ENCODE measurements at regions not wholly inside any gene's neighbourhood (a gene's known extent, or its start where the extent isn't known, plus 50 kb on each side); places are given as distances from the start of the nearest gene placed in this dataset.
A peak's percentile ranks its signal among the peaks of the same experiment; 100 is the strongest.
"Not testable (repeated sequence)": the region's sequence is repeated elsewhere in the genome, so short reads cannot be mapped to it uniquely, and the experiment has no call there.

DNA sequence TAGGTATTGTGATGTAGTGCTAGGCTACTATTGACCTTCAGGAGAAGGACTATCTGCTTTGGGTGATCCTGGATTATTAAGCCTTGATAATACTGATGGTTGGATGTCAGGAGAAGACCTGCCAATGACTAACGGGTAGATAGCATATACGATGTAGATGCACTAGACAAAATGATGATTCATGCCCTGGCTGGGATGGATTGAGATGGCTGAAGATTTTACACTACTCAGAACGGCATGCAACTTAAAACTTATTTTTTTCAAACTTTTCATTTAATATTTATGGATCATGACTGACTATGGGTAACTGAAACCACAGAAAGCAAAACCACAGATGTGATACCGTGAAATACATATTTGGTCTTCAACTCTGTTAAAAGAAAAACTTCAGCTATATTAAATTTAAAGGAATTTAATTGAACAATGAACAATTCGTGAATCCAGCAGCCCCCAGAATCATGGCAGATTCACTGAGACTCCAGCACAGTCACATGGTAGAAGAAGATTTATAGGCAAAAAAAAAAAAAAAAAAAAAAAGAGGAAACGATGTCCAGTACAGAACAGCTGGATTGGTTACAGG, 124.6 kb upstream of the CDK13 start:
- no peak for DNase-seq (ENCODE audit: low spot score)

DNA sequence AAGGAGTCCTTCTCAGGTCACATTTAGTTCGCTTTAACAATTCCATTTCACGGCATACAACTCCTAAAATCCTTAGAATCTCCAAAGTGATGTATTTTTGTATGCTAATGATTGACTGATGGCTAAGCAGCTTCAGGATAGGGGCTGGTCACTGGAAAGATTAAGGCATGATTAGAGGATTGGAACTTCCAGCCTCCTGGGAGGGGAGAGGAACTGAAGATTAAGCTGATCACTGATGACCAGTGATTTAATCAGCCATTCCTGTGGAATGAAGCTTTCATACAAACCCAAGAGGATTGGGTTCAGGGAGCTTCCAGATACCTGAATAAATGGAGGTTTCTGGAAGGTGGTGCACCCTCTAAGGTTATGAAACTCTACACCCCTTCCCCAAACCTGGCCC, 123.9 kb upstream of the CDK13 start:
- no peak for DNase-seq (ENCODE audit: low spot score)

DNA sequence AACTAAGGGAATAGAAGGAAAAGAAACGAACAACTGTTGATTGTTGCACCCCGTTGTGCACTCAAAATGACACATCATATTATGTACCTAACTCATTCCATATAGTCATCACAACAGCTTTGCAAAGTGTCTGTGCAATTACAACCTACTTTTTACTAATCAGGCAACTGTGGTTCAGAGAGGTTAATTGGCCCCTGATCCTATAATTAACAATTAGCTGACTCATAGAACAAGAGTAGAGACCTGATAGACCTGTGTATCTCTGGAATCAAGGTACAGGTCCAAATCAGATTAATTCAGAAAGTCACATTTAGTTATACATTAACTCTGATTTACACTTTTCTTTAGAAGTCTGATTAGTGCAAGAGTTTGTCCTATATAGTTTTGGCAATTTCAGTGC, 122.5 kb upstream of the CDK13 start:
- no peak for DNase-seq (ENCODE audit: low spot score)

DNA sequence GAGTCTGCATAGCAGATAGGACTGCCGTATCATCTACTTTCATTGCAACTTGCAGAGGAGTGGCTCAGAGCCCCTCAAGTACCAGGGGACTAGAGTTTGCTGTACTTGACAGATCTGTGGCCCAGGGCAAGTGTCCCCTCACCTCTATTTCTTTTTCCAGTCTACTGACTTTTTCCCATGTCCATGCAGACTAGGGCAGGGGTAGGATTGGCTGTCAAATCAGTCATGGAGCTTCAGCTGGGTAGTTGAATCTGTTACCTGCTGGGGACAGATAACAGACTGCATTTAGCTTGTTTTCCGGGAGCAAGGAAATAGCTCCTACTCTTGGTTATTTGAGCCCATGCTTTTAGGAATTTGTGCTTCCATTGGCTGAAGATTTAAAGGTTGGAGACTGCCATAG, 121.0 kb upstream of the CDK13 start:
- DNase-seq (ENCODE audit: low spot score): no peak

DNA sequence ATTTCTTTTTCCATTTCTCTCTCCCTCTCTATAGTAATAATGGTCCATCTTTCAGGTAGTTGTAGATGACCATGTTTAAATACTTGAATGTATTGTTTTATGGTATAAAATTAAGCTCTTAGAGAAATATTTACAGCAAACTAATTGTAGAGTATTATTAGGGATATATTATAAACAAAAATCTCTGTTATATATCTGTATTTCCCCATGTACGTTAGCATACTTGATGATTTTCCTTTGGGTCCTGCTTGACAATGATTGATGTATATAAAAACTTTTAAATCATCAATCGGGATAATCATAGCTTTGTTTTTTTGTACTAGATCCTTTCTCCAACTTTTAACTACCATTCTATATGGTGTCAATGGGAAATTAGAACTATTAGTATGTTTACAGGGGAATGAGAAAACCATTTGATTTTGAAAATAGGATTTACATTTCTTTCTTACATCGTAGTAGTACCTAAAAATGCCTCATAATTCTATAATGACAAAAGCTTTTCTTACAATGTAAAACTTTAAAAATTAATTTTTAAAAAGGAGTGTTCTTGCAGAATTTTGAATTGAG, 117.5 kb upstream of the CDK13 start:
- no peak for DNase-seq (ENCODE audit: low spot score)

DNA sequence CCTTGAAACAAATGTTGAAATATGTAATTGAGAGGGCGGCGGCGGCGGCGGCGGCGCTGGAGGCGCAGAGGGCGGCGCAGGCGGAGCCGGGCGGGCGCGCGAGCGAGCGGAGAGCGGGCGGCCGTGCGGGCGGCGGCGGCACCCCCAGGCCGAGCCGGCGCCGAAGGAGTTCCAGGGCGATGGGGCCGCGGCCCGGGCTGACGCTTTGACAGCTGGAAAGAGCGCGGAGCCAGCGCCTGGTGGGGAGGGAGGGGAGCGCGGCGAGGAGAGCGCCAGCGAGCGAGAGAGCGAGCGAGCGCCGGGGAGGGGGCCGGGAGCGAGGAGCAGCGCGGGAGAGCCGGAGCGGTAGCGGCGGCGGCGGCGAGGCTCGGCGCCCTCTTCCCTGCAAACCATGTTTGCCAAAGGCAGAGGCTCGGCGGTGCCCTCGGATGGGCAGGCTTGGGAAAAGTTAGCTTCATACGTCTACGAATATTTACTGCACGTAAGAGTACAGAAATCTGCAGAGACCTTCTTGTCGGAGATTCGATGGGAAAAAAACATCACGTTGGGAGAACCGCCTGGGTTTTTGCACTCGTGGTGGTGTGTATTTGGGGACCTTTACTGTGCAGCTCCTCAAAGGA, 116.8 kb upstream of the CDK13 start:
- peak; percentile 53 for DNase-seq (ENCODE audit: low spot score)

DNA sequence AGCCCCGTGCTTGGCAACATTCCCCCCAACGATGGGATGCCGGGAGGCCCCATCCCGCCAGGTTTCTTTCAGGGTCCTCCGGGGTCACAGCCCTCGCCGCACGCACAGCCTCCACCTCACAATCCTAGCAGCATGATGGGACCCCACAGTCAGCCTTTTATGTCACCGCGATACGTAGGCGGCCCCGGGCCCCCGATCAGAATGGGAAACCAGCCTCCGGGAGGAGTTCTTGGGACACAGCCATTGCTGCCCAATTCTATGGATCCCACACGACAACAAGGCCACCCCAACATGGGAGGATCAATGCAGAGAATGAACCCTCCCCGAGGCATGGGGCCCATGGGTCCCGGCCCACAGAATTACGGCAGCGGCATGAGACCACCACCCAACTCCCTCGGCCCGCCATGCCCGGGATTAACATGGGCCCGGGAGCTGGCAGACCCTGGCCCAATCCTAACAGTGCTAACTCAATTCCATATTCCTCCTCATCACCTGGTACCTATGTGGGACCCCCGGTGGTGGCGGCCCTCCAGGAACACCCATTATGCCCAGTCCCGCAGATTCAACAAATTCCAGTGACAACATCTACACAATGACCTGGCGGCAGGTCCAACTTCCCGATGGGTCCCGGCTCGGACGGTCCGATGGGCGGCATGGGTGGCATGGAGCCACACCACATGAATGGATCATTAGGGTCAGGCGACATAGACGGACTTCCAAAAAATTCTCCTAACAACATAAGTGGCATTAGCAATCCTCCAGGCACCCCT, 116.0 kb upstream of the CDK13 start:
- DNase-seq (ENCODE audit: low spot score): not testable (repeated sequence)

DNA sequence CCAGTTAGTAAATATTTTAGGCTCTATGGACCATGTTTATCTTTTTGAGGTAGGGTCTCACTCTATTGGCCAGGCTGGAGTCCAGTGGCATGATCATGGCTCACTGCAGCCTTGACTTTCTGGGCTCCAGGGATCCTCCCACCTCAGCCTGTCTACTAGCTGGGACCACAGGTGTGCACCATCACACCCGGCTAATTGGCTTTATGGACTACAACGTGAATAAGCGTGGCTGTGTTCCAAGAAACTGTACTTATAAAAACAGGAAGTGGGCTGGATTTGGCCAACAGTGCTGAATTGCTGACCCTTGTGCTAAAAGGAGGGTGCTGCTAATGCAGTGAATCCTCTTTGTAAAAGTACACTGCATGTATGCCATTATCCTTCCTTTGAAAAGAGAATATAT, 111.7 kb upstream of the CDK13 start:
- no peak for DNase-seq (ENCODE audit: low spot score)

DNA sequence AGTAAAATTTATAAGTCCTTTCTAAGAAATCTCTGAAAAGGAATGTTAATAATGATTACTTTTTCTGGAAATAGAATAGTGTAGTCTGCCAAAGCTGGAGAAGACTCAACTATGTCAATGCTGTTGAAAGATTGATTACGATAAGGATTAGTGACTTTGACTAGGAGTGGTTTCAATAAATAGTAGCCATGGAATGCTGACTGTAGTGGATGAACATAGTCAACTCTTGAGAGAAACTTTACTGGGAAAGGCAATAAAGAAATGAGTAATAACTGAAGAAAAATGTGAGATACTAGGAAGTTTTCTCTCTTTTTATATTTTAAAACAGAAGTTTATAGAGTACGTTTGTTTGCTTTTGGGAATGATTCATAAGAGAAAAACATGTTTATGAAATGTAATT, 105.0 kb upstream of the CDK13 start:
- no peak for DNase-seq (ENCODE audit: low spot score)

DNA sequence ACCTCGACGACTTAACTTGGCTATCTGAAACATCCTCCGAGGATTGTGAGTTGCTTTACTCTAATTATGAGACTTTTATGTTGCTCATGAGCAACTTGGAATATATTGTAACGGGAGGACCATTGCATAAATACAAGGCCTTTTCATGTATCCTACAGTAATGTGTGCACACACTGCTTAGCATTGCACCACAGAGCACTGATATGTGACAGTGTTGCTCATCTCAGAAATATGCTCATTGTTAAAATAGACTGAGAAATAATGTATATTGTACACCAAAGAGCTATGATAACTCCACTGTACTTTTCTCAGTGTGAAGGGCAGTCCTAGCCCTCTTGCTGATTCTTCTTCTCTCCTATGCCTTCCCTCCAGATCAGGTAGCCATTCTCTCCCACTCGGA, 102.8 kb upstream of the CDK13 start:
- DNase-seq (ENCODE audit: low spot score): no peak

DNA sequence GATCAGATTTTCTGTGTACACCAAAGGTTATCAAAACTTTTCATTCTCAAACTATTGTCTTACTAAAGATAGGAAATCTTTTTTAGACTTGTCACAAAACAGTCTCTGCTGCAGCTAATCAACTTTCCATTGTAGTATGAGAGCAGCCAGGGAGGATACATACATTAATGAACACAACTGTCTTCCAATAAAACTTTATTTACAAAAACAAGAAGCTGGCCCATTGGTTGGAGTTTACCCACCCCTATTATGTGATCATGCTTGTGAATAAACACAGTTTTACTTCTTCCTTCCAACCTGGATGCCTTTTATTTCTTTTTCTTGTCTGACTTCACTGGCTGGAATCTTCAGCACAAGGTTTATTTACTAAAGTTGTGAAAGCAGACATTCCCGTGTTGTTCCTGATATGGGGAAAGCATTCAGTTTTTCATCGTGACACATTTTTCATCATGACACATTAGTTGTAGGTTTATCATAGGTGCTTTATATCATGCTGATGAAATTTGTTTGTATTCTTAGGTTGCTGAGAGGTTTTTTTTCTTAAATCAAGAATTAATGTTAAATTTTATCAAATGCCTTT, 98.5 kb upstream of the CDK13 start:
- no peak for DNase-seq (ENCODE audit: low spot score)

DNA sequence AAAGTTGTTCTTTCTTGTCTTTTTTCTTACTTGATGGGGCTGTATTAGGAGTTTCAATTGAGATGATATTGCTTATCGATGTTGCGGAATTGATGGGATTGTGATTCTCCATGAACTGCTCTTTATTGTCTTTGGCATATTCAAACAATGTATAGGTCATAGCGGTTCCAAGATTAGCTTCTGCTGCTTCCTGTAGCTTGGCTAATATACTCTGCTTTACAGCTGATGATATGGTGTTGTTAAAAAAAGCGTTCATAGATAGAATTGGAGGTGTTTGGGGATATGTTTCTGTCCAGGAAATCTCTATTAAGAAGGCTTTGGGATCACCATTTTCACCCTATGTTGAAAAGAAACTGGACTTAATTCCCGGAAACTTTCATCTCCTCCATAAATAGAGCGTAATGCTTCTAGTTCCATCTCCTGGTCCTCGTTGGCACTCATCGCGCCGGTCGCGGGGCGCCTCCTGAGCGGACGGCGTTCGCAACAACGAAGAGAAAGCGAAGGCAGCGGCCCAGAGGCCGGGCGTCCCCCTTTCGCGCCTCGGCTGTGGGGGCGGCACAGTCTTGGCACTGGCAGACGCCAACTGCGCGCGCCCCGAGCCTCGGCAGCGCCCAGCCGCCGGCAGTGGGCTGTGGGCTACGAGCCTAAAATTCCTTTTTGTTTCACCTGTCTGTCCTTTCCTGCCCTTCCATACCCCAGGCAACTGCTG, 95.3 kb upstream of the CDK13 start:
- DNase-seq (ENCODE audit: low spot score): not testable (repeated sequence)

DNA sequence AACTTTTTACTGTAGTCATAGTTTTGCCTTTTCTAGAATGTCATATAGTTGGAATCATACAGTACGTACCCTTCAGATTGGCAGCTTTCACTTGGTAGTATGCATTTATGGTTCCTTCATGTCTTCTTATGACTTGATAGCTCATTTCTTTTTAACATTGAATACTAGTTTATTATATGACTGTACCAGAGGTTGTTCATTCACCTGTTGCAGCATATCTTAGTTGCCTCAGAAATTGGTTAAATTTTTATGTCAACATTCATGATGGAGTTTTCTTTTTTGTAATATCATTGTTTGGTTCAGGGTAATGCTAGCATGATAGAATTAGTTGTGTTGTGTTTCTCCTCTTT, 94.8 kb upstream of the CDK13 start:
- no peak for DNase-seq (ENCODE audit: low spot score)

DNA sequence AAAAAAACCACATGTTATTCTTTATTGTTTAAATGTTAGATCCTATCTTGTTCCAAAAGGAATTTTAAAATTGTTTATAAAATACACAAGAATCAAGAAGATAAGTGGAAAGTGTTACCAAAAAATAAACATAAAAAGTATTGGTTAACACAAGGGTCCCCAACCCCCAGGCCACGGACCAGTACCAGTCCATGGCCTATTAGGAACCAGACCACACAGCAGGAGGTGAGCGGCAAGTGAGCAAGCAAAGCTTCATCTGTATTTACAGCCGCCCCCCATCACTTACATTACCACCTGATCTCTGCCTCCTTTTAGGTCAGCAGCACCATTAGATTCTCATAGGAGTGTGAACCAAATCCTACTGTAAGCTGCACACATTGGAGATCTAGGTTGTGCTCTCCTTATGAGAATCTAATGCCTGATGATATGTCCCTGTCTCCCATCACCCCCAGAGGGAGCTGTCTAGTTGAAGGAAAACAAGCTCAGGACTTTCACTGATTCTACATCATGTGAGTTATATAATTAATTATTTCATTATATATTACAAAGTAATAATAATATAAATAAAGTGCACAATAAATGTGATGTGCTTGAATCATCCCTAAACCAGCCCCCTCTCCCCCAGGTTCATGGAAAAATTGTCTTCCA, 86.3 kb upstream of the CDK13 start:
- not testable (repeated sequence) for DNase-seq (ENCODE audit: low spot score)

DNA sequence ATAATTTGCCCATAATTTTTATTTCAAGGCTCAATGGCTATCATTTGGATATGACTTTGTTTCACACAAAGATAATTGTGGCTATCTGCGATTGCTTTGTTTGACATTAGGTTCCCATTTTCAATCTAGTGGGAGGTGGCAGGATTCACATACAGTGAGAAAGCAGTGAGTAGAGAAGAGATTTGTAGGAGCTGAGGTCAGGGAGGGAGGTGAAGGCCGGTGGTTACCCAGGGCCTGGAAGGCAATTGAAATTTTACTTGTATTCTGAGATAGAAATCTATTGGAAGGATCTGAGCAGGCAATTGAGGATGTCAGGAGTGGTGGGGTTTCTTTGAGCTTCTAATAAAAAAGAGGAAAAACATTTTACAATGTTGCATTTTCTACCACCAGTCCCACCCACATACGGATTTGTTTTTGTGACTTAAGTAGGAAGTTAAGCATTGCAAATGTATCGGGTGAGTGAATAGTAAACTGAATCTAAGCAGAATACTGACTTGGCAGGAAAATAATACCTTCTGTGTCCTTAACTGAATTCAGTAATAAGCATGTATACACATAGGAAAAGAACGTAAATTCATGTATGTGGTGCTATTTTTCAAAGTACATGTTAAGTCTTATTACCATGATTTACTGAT, 80.1 kb upstream of the CDK13 start:
- DNase-seq (ENCODE audit: low spot score): not testable (repeated sequence)

DNA sequence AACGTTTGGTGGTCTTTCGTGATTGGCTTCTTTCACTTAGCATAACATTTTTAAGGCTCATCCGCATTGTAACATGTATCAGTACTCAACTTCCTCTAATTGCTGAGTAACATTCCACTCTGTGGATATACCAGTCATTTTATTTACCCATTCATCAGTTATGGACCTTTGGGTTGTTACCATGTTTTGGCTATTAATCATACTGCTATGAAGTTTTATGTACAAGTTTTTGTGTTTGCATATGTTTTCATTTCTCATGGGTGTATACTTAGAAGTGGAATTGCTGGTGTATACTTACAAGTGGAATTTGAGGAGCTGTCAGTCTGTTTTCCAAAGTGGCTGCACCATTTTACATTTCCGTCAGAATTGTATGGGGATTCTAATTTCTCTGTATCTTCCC, 78.4 kb upstream of the CDK13 start:
- DNase-seq (ENCODE audit: low spot score): not testable (repeated sequence)

DNA sequence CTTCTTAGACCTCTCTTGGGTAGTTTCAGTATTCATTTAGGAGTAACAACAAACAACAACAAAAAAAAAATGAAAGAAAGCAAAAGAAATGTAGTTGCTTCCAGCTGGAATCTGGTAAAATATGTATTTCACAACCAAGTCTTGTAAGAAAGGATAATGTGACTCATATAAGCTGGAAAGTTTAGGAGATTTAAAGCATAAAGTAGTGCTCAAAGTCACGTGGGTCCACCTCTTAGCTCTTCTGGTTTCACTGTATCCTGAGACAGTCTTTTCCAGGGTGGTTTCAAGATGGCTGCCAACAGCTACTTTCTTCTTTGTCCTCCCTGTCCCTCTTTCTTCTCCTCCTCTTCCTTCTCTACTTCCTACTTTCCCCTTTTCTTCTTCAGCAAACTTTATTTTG, 69.5 kb upstream of the CDK13 start:
- DNase-seq (ENCODE audit: low spot score): no peak

DNA sequence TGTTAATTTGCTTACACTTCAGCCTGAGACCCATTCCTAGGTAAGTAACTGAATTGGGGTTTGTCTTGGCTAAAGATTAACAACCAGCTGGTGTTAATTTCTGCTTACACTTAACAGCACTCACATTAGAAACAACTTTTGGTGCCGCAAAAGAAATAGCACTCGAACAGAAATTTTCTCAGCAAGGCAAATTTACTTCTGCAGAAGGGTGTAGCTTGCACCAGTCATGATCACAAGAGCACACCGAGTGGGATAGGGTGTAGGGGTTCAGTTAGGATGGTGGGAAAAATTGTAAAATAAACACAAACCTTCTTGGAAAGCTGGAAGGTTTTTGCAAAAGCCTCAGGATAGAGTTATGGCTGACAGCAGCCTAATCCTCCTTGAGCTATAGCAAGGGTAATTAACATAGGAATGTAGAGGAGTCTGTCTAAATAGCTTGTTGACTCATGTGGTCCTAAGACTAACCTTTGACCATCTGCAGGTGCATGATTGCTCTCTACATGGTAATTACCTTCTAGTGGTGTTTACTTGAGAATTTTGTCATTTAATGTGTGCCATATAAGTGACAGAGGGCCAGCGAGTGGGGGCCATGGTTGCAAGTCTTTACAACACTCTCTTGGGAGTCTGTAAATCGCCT, 67.8 kb upstream of the CDK13 start:
- DNase-seq (ENCODE audit: low spot score): no peak

DNA sequence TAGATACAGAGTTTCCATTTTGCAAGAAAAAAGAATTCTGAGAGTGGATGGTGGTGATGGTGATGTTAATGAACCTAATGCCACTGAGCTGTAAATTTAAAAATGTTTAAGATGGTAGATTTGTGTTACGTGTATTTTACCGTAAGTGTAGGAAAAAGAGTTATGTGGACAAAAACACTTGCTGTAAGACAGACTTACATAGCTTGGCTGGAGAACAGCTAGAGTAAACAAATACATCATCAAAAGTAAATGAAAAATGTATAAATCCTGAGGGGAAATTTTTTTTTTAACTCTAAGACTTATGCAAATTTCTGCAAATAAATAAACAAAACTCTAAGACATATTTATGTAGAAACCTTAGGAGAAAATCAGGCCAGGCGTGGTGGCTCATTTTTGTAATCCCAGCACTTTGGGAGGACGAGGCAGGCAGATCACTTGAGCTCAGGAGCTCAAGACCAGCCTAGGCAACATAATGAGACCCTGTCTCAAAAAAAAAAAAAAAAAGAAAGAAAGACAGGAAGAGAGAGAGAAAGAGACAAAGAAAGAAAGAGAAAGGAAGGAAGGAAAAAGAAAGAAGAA, 66.2 kb upstream of the CDK13 start:
- no peak for DNase-seq (ENCODE audit: low spot score)

DNA sequence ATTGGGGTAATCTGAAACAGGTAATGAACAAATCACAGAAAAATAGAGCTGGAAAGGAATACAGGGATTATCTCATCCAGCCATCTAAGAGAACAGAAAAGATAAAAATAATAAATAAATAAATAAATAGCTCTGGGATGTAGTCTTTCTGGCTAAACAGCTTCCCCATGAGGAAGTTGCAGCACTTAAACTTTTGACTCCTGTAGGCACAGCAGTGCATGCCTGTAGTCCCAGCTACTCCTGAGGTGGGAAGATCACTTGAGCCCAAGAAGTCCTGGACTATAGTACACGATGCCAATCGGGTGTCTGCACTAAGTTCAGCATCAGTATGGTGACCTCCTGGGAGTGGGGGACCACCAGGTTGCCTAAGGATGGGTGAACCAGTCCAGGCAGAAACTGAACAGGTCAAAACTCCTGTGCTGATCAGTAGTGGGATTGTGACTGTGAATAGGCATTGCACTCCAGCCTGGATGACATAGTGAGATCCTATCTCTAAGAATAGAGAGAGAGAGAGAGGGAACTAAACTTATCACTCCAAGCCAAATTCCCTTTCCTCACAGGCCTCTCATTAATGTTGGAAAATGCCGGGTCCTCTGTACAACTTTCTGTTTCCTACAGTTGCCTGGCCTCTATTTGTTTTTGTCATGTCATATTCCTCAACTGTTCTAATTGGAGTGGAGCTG, 61.7 kb upstream of the CDK13 start:
- DNase-seq (ENCODE audit: low spot score): no peak

Data from HuH-7.5 (cell line).